ENCODE measurements at regions not wholly inside any gene's neighbourhood (a gene's known extent, or its start where the extent isn't known, plus 50 kb on each side); places are given as distances from the start of the nearest gene placed in this dataset.

DNA sequence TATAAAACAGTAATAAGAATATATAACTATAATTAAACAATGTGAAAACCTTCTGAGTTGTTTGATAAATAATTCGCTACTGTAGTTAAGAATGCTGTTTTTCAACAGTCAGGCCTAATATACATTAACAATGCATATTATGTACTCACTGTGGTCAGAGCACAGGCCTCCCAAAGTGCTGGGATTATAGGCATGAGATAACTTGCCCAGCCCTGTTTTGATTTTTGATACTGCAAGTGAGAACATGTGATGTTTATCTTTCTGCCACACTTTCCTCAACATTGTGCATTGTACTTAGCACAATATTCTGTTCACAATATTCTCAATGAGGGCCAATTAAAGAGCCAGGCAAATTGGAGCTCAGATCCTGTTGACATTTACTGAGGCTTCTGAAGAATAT, 274.5 kb upstream of the RARB start:
- H3K27me3 Mint-ChIP-seq = no peaks in the 10 kb centered on the region

DNA sequence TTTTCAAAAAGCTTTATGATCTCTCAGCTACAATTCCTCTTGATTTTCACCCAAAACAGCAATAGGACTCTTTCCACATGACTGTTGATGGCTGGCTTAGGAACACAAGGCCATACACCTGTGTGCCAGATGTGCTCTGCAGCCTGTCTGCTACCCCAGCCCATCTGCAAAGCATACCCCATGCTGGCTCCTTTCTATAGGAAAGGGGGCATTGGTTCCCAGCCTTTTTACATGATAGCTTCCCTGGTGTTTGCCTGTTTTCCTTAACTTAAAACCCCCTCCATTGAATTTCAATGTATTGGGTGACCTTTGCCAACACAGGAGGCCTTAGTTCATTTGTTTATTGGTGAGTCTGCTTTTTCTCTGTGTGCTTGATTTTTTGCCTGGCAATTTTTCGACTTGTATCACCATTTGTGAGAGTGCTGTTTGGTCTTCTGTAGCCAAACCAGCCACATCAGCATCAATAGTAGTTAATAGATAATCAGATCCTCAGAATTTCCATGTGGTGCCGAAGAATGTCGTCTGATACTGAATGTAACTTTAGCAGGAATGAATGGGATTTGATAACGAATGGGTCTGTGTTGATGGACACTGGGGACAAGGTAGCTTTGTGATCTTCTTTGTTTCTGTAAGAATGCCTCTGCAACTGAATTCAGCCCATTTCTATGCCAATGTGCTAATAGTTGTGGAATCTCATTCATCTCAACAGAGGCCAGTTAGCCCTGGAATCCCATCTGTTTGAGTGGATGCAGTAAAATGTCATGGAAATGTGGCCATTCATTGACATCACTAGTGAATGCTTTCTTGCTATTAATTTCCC, 272.2 kb upstream of the RARB start:
- ChIA-PET CTCF (no interaction called here), POLR2A (no interaction called here)
- ATAC-seq = no peak
- no peak for DNase-seq
- Mint-ChIP-seq H3K36me3 (ENCODE audit: low read depth) (no peaks in the 10 kb centered on the region), H3K4me3 (no peak overlapping the region), H3K9me3 (peaks cover 3% of the 10 kb centered on the region), H3K4me1 (ENCODE audit: low read depth) (no peaks in the 10 kb centered on the region), H3K27me3 (no peaks in the 10 kb centered on the region), H3K27ac (no peak overlapping the region)
- TF ChIP-seq CTCF (IDR thresholded peaks at IDR 0.05) = no peak
- intact Hi-C loops (cut with micrococcal nuclease) = no loop called here

More for the DNA sequence above, 274.5 kb upstream of the RARB start:
- ChIA-PET POLR2A (no interaction called here), CTCF (no interaction called here)
- ATAC-seq = no peak
- peaks cover 3% of the 10 kb centered on the region for H3K9me3 Mint-ChIP-seq
- no peak for DNase-seq
- H3K4me3 Mint-ChIP-seq = no peak overlapping the region
- intact Hi-C loops (cut with micrococcal nuclease) = no loop called here
- no peak for TF ChIP-seq CTCF (IDR thresholded peaks at IDR 0.05)
- no peaks in the 10 kb centered on the region for H3K4me1 Mint-ChIP-seq (ENCODE audit: low read depth)
- H3K27ac Mint-ChIP-seq = no peak overlapping the region
- no peaks in the 10 kb centered on the region for H3K36me3 Mint-ChIP-seq (ENCODE audit: low read depth)

GRCh38 chr3:25156626-25157025, 271.4 kb upstream of the RARB start:
- Mint-ChIP-seq H3K4me3 (no peak overlapping the region), H3K27me3 (no peaks in the 10 kb centered on the region), H3K4me1 (ENCODE audit: low read depth) (no peaks in the 10 kb centered on the region), H3K36me3 (ENCODE audit: low read depth) (no peaks in the 10 kb centered on the region), H3K27ac (no peak overlapping the region), H3K9me3 (peaks cover 5% of the 10 kb centered on the region)
- no peak for DNase-seq
- no peak for ATAC-seq
- intact Hi-C loops (cut with micrococcal nuclease) = no loop called here
- ChIA-PET POLR2A (no interaction called here), CTCF (no interaction called here)
- TF ChIP-seq CTCF (IDR thresholded peaks at IDR 0.05) = no peak

- H3K9me3 Mint-ChIP-seq = peaks cover 3% of the 10 kb centered on the region
- H3K4me3 Mint-ChIP-seq = no peak overlapping the region
- no peaks in the 10 kb centered on the region for H3K27me3 Mint-ChIP-seq
- intact Hi-C loops (cut with micrococcal nuclease) = no loop called here
- POLR2A ChIA-PET = no interaction called here
- no peak for TF ChIP-seq CTCF (IDR thresholded peaks at IDR 0.05)
- no peak overlapping the region for H3K27ac Mint-ChIP-seq
- DNase-seq = no peak
- H3K36me3 Mint-ChIP-seq (ENCODE audit: low read depth) = no peaks in the 10 kb centered on the region
- H3K4me1 Mint-ChIP-seq (ENCODE audit: low read depth) = no peaks in the 10 kb centered on the region
- CTCF ChIA-PET = no interaction called here
- no peak for ATAC-seq
Observed at GRCh38 chr3:25165306-25165705, 262.8 kb upstream of the RARB start.

DNA sequence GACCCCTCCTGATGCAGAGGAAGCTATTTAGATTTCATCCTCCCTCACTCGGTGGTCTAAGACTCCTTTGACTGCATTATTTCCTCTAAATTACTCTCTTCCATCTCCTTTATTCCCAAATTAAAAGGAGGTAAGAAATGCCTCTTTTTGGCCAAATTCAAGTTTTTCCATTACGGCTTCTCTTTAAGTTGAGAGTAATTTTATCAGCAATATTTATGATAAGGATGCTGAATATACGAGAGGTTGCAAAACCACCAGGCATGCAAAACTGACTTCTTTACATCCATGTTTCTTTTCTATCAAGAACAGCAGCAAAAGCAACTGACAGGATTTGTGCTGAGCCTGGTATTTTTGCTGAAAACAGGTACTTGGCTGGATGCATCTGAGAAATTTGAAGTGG, 262.0 kb upstream of the RARB start:
- Mint-ChIP-seq H3K4me1 (ENCODE audit: low read depth) (no peaks in the 10 kb centered on the region), H3K27ac (no peak overlapping the region), H3K27me3 (no peaks in the 10 kb centered on the region), H3K36me3 (ENCODE audit: low read depth) (no peaks in the 10 kb centered on the region), H3K4me3 (no peak overlapping the region), H3K9me3 (peaks cover 3% of the 10 kb centered on the region)
- ChIA-PET CTCF (no interaction called here), POLR2A (no interaction called here)
- intact Hi-C loops (cut with micrococcal nuclease) = no loop called here
- DNase-seq (no peak), ATAC-seq (no peak)
- no peak for TF ChIP-seq CTCF (IDR thresholded peaks at IDR 0.05)

All from activated CD8-positive, alpha-beta T cell treated with anti-CD3 and anti-CD28 coated beads for 36 hours (primary cell).